ENCODE measurements at regions not wholly inside any gene's neighbourhood (a gene's known extent, or its start where the extent isn't known, plus 50 kb on each side); places are given as distances from the start of the nearest gene placed in this dataset.

DNA sequence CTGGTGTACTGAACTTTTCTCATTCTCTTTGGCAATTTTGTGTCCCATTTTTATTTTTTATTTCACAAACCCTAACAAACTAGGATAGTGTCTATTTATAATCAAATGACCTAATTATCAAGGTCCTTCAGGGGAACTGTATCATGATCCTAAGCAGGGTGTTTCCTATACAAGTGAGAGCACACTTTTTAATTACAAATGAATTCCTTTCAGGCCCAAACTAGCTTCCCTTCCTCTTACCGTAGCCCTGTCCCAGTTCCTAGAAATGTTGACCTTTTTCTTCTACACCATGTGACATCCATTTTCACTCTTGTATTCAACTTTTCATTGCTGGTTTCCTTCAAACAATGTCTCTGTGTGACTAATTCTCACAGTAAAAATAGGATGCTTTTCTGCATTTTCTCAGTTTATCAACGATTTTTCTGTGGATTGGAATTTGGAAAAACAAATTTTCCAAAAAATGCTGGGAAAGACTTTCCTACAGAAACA, 411.4 kb downstream of the CCDC91 start:
- Histone ChIP-seq H3K4me1 (no peaks in the 10 kb centered on the region), H3K27ac (no peak overlapping the region), H3K9me3 (peaks cover 0 to under 1% (median 0%) of the 10 kb centered on the region in 3 donors), H3K4me3 (no peak overlapping the region), H3K36me3 (replicated peaks in 1 of 2; ENCODE audit: insufficient read depth in 1 of 2, low read depth in 2 of 2) (no peaks in the 10 kb centered on the region), H3K27me3 (no peaks in the 10 kb centered on the region)
- DNase-seq = no peak
- no peak for ATAC-seq
- 44 to 64% methylated on average over 2 of the region's 2 CpGs for WGBS, 2 donors
- intact Hi-C loops (cut with DNase I) = no loop called here
- no peak for TF ChIP-seq CTCF (IDR thresholded peaks at IDR 0.05)
- no peak for TF ChIP-seq POLR2A (IDR thresholded peaks at IDR 0.05)

- Histone ChIP-seq H3K4me3 (no peak overlapping the region), H3K27me3 (no peaks in the 10 kb centered on the region), H3K9me3 (peaks cover 0 to 12% (median 0%) of the 10 kb centered on the region in 3 donors), H3K4me1 (no peaks in the 10 kb centered on the region), H3K27ac (no peak overlapping the region), H3K36me3 (replicated peaks in 1 of 2; ENCODE audit: insufficient read depth in 1 of 2, low read depth in 2 of 2) (no peaks in the 10 kb centered on the region)
- ATAC-seq (no peak), DNase-seq (no peak)
- WGBS, 2 donors = 71 to 83% methylated on average over 4 of the region's 4 CpGs
- intact Hi-C loops (cut with DNase I) = no loop called here
- no peak for TF ChIP-seq POLR2A (IDR thresholded peaks at IDR 0.05)
- no peak for TF ChIP-seq CTCF (IDR thresholded peaks at IDR 0.05)
These were observed 412.5 kb downstream of the CCDC91 start for GRCh38 chr12:28602786-28603185.

GRCh38 chr12:28603239-28603638, 413.0 kb downstream of the CCDC91 start:
- Histone ChIP-seq H3K4me3 (no peak overlapping the region), H3K9me3 (peaks cover 0 to 17% (median 0%) of the 10 kb centered on the region in 3 donors), H3K27ac (no peak overlapping the region), H3K27me3 (no peaks in the 10 kb centered on the region), H3K36me3 (replicated peaks in 1 of 2; ENCODE audit: insufficient read depth in 1 of 2, low read depth in 2 of 2) (no peaks in the 10 kb centered on the region), H3K4me1 (no peaks in the 10 kb centered on the region)
- ATAC-seq (no peak), DNase-seq (no peak)
- 65 to 70% methylated on average over 5 of the region's 5 CpGs for WGBS, 2 donors
- no peak for TF ChIP-seq CTCF (IDR thresholded peaks at IDR 0.05)
- TF ChIP-seq POLR2A (IDR thresholded peaks at IDR 0.05) = no peak
- intact Hi-C loops (cut with DNase I) = no loop called here

- Histone ChIP-seq H3K9me3 (peaks cover 0 to 18% (median 0%) of the 10 kb centered on the region in 3 donors), H3K27ac (no peak overlapping the region), H3K4me3 (no peak overlapping the region), H3K27me3 (no peaks in the 10 kb centered on the region), H3K36me3 (replicated peaks in 1 of 2; ENCODE audit: insufficient read depth in 1 of 2, low read depth in 2 of 2) (no peaks in the 10 kb centered on the region), H3K4me1 (no peaks in the 10 kb centered on the region)
- ATAC-seq = no peak
- intact Hi-C loops (cut with DNase I) = no loop called here
- WGBS, 2 donors = 80 to 83% methylated on average over 1 of the region's 1 CpG
- TF ChIP-seq CTCF (IDR thresholded peaks at IDR 0.05) (no peak), POLR2A (IDR thresholded peaks at IDR 0.05) (no peak)
- no peak for DNase-seq
These were observed 413.5 kb downstream of the CCDC91 start for GRCh38 chr12:28603801-28604200.

- DNase-seq = no peak
- H3K27me3 ChIP-seq = no peaks in the 10 kb centered on the region
- H3K9me3 ChIP-seq = peaks cover 0 to 18% (median 0%) of the 10 kb centered on the region in 3 donors
- no peaks in the 10 kb centered on the region for H3K4me1 ChIP-seq
- TF ChIP-seq POLR2A (IDR thresholded peaks at IDR 0.05) (no peak), CTCF (IDR thresholded peaks at IDR 0.05) (no peak)
- WGBS, 2 donors = 31 to 55% methylated on average over 1 of the region's 1 CpG
- no peak overlapping the region for H3K4me3 ChIP-seq
- H3K36me3 ChIP-seq (replicated peaks in 1 of 2; ENCODE audit: insufficient read depth in 1 of 2, low read depth in 2 of 2) = no peaks in the 10 kb centered on the region
- intact Hi-C loops (cut with DNase I) = no loop called here
- ATAC-seq = no peak
- H3K27ac ChIP-seq = no peak overlapping the region
These were observed 414.0 kb downstream of the CCDC91 start for GRCh38 chr12:28604240-28604639.
